ENCODE measurements at regions not wholly inside any gene's neighbourhood (a gene's known extent, or its start where the extent isn't known, plus 50 kb on each side); places are given as distances from the start of the nearest gene placed in this dataset.

GRCh38 chr11:95556011-95556341, 233.6 kb downstream of the FAM76B start (continued):
- TF ChIP-seq PRDM15 (CRISPR knock-in tag; IDR thresholded peaks at IDR 0.05) (no peak), ZNF396 (CRISPR knock-in tag; IDR thresholded peaks at IDR 0.05; ENCODE audit: borderline replicate concordance) (no peak), TEAD4 (CRISPR knock-in tag; IDR thresholded peaks at IDR 0.05) (no peak)

- POLR2A ChIA-PET, result no interaction called here
- no peak overlapping the region for H3K27ac Mint-ChIP-seq
Measured at GRCh38 chr11:95554911-95555310, 234.7 kb downstream of the FAM76B start.

GRCh38 chr11:95549301-95549700, 240.3 kb downstream of the FAM76B start:
- ChIA-PET CTCF (no interaction called here), POLR2A (no interaction called here)
- Mint-ChIP-seq H3K4me1 (no peaks in the 10 kb centered on the region), H3K9me3 (peaks cover 7% of the 10 kb centered on the region), H3K27me3 (ENCODE audit: low read depth) (no peaks in the 10 kb centered on the region), H3K4me3 (no peak overlapping the region), H3K36me3 (no peaks in the 10 kb centered on the region), H3K27ac (no peak overlapping the region)
- ATAC-seq (no peak), DNase-seq (ENCODE audit: low spot score) (no peak)
- TF ChIP-seq PRRX2 (CRISPR knock-in tag; IDR thresholded peaks at IDR 0.05) (no peak), ATF3 (CRISPR knock-in tag; conservative IDR thresholded peaks at IDR 0.05) (no peak), ZNF512 (CRISPR knock-in tag; IDR thresholded peaks at IDR 0.05; ENCODE audit: borderline replicate concordance) (no peak), FOXJ3 (CRISPR knock-in tag; IDR thresholded peaks at IDR 0.05; ENCODE audit: borderline replicate concordance) (no peak), NR1H2 (CRISPR knock-in tag; IDR thresholded peaks at IDR 0.05) (no peak), RORB (CRISPR knock-in tag; IDR thresholded peaks at IDR 0.05) (no peak), FOXP1 (CRISPR knock-in tag; IDR thresholded peaks at IDR 0.05; ENCODE audit: borderline replicate concordance) (no peak), SP1 (CRISPR knock-in tag; conservative IDR thresholded peaks at IDR 0.05) (no peak), CTCF (IDR thresholded peaks at IDR 0.05) (no peak), ZBTB43 (CRISPR knock-in tag; IDR thresholded peaks at IDR 0.05) (no peak)

More at GRCh38 chr11:95554911-95555310, 234.7 kb downstream of the FAM76B start:
- Mint-ChIP-seq H3K9me3 (peaks cover 7% of the 10 kb centered on the region), H3K4me3 (no peak overlapping the region), H3K27me3 (ENCODE audit: low read depth) (no peaks in the 10 kb centered on the region), H3K4me1 (peaks cover 18% of the 10 kb centered on the region), H3K36me3 (no peaks in the 10 kb centered on the region)
- DNase-seq (ENCODE audit: low spot score) (no peak), ATAC-seq (no peak)
- TF ChIP-seq ZNF138 (CRISPR knock-in tag; conservative IDR thresholded peaks at IDR 0.05) (no peak), SMAD4 (CRISPR knock-in tag; IDR thresholded peaks at IDR 0.05) (no peak), E2F4 (CRISPR knock-in tag; IDR thresholded peaks at IDR 0.05; ENCODE audit: borderline replicate concordance, low read depth) (no peak), HMGXB4 (CRISPR knock-in tag; IDR thresholded peaks at IDR 0.05) (no peak), NFATC4 (CRISPR knock-in tag; IDR thresholded peaks at IDR 0.05) (no peak), ZNF317 (CRISPR knock-in tag; IDR thresholded peaks at IDR 0.05; ENCODE audit: borderline replicate concordance, low read depth) (no peak), USF2 (CRISPR knock-in tag; IDR thresholded peaks at IDR 0.05) (no peak), CREM (CRISPR knock-in tag; IDR thresholded peaks at IDR 0.05) (no peak)
- CTCF ChIA-PET, result interaction anchor here (1.0 to 1.1 kb wide), 2 partner anchors 150 to 403 kb away, joined by 3 read pairs; no protein-coding TSS in a partner anchor

Data from WTC11 (cell line).